ENCODE measurements at regions not wholly inside any gene's neighbourhood (a gene's known extent, or its start where the extent isn't known, plus 50 kb on each side); places are given as distances from the start of the nearest gene placed in this dataset.

DNA sequence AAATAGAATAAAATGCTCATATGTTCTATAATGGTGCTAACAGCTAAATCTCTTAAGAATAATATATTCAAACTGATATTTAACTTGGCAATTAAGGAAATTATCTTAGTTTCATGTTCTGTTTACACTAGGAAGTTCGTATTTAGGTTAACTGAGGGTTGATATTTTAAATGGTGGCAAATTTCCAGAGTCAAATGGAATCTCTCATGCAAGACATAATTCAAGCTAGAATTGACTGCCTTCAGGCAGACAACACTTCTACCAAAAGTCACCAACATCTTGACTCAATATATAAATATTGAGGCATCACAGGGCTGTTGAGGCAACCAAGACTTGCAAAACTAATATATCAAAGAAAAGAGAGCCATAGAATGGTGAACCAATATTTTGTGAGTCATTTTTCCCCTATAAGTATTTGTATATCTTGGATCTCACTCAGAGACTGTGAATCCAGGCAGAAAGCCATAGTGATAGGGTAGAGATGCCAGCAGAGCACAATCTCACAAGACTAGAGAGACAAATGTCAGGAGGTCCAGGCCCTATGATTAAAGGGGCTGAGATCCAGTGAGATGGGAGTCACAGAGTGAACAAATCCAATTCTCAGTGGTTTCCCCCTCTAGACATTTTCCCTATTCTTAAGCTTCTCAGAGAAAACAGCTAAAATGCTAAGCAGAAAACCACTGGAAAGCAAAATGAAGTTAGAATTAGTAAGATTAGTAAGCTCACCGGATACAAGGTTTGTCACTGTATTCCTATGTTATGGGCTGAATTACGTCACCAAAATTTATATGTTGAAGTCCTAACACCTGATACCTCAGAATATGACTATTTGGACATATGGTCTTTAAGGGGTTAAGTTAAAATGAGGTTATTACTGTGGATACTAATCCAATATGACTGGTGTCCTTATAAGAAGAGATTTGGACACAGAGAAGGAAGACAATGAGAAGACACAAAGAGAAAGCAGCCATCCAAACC lies 358.2 kb upstream of the UBE2E3 start:
- no peak for DNase-seq (ENCODE audit: extremely low spot score, unreplicated experiment)
- peaks cover 22% of the 10 kb centered on the region for H3K4me1 Mint-ChIP-seq (ENCODE audit: unreplicated experiment)
- no peaks in the 10 kb centered on the region for H3K27me3 Mint-ChIP-seq (ENCODE audit: unreplicated experiment)
- H3K36me3 Mint-ChIP-seq (ENCODE audit: unreplicated experiment), result no peaks in the 10 kb centered on the region
- no peak overlapping the region for H3K4me3 Mint-ChIP-seq (ENCODE audit: unreplicated experiment)
- H3K9me3 Mint-ChIP-seq (ENCODE audit: unreplicated experiment), result peaks cover 4% of the 10 kb centered on the region
- TF ChIP-seq, protein P1, sequence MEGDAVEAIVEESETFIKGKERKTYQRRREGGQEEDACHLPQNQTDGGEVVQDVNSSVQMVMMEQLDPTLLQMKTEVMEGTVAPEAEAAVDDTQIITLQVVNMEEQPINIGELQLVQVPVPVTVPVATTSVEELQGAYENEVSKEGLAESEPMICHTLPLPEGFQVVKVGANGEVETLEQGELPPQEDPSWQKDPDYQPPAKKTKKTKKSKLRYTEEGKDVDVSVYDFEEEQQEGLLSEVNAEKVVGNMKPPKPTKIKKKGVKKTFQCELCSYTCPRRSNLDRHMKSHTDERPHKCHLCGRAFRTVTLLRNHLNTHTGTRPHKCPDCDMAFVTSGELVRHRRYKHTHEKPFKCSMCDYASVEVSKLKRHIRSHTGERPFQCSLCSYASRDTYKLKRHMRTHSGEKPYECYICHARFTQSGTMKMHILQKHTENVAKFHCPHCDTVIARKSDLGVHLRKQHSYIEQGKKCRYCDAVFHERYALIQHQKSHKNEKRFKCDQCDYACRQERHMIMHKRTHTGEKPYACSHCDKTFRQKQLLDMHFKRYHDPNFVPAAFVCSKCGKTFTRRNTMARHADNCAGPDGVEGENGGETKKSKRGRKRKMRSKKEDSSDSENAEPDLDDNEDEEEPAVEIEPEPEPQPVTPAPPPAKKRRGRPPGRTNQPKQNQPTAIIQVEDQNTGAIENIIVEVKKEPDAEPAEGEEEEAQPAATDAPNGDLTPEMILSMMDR (IDR thresholded peaks at IDR 0.05), result no peak
- no peak overlapping the region for H3K27ac Mint-ChIP-seq (ENCODE audit: unreplicated experiment)

DNA sequence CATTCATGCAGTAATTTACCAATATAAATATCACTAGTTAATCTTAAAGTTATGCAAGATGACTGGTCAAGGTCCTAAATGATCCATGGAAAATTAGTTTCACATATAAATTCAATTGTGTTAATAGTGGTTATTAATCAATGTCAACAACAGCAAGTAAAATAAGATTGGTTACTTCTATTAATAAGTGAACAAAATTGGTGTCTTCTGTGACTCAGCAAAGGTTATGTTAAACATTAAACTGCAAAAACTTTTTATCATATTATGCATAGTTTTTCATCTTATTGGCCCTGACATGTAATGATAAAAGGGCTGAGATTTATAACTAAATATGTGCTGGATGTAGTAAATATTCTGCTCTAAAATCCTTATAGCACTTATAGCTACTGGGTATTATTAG lies 359.0 kb upstream of the UBE2E3 start:
- Mint-ChIP-seq H3K36me3 (ENCODE audit: unreplicated experiment) (no peaks in the 10 kb centered on the region), H3K27me3 (ENCODE audit: unreplicated experiment) (no peaks in the 10 kb centered on the region), H3K9me3 (ENCODE audit: unreplicated experiment) (no peaks in the 10 kb centered on the region), H3K4me3 (ENCODE audit: unreplicated experiment) (no peak overlapping the region), H3K4me1 (ENCODE audit: unreplicated experiment) (peaks cover 21% of the 10 kb centered on the region), H3K27ac (ENCODE audit: unreplicated experiment) (no peak overlapping the region)
- no peak for DNase-seq (ENCODE audit: extremely low spot score, unreplicated experiment)
- TF ChIP-seq, protein P1 (IDR thresholded peaks at IDR 0.05), result no peak

- H3K4me1 Mint-ChIP-seq (ENCODE audit: unreplicated experiment), result peaks cover 9% of the 10 kb centered on the region
- H3K4me3 Mint-ChIP-seq (ENCODE audit: unreplicated experiment), result no peak overlapping the region
- TF ChIP-seq, protein P1 (IDR thresholded peaks at IDR 0.05), result no peak
- H3K27ac Mint-ChIP-seq (ENCODE audit: unreplicated experiment), result no peak overlapping the region
- no peak for DNase-seq (ENCODE audit: extremely low spot score, unreplicated experiment)
- no peaks in the 10 kb centered on the region for H3K27me3 Mint-ChIP-seq (ENCODE audit: unreplicated experiment)
- H3K36me3 Mint-ChIP-seq (ENCODE audit: unreplicated experiment), result no peaks in the 10 kb centered on the region
- H3K9me3 Mint-ChIP-seq (ENCODE audit: unreplicated experiment), result no peaks in the 10 kb centered on the region
Observed at GRCh38 chr2:180618570-180618969, 361.8 kb upstream of the UBE2E3 start.

GRCh38 chr2:180614776-180615175 lies 365.6 kb upstream of the UBE2E3 start:
- H3K27ac Mint-ChIP-seq (ENCODE audit: unreplicated experiment), result no peak overlapping the region
- H3K27me3 Mint-ChIP-seq (ENCODE audit: unreplicated experiment), result no peaks in the 10 kb centered on the region
- no peaks in the 10 kb centered on the region for H3K36me3 Mint-ChIP-seq (ENCODE audit: unreplicated experiment)
- no peaks in the 10 kb centered on the region for H3K4me1 Mint-ChIP-seq (ENCODE audit: unreplicated experiment)
- TF ChIP-seq, protein P1 (IDR thresholded peaks at IDR 0.05), result no peak
- H3K9me3 Mint-ChIP-seq (ENCODE audit: unreplicated experiment), result no peaks in the 10 kb centered on the region
- H3K4me3 Mint-ChIP-seq (ENCODE audit: unreplicated experiment), result no peak overlapping the region
- DNase-seq (ENCODE audit: extremely low spot score, unreplicated experiment), result no peak

DNA sequence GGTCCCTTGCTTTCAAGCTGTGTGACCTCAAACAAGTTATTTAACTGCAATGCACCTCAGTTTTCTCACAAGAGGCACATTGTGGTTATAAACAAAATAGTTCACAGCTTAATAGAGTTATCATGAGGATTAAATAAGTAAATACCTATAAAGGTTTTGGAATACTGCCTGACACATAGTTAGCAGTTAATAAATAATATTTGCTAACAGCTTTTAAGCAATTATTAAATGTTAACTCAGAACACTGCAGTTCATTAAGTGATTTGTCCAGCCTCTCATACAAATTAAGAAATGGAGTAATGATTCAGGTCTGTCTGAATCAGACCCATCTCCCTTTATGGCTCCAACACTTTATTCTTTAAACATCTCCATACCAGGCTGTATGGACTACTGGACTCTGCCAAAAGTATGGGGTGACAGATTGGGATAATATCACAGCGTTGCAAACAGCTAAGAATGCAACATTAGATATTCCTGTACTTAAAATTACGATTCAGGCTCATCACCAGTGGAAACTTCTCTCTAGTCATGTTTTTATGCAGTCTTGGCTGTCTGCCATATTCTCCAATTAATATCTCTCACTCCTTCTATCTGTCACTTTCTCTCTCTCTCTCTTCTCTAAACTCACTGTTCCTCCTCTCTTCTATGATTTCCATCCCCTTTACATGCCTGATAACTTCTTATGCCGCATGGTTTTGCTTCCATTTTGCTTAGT lies 370.6 kb upstream of the UBE2E3 start:
- Mint-ChIP-seq H3K27ac (ENCODE audit: unreplicated experiment) (no peak overlapping the region), H3K9me3 (ENCODE audit: unreplicated experiment) (no peaks in the 10 kb centered on the region), H3K4me1 (ENCODE audit: unreplicated experiment) (no peaks in the 10 kb centered on the region), H3K4me3 (ENCODE audit: unreplicated experiment) (no peak overlapping the region), H3K27me3 (ENCODE audit: unreplicated experiment) (no peaks in the 10 kb centered on the region), H3K36me3 (ENCODE audit: unreplicated experiment) (no peaks in the 10 kb centered on the region)
- TF ChIP-seq, protein P1 (IDR thresholded peaks at IDR 0.05), result no peak
- DNase-seq (ENCODE audit: extremely low spot score, unreplicated experiment), result no peak

Measured in osteocyte (in vitro differentiated cells).